ENCODE measurements at regions not wholly inside any gene's neighbourhood (a gene's known extent, or its start where the extent isn't known, plus 50 kb on each side); places are given as distances from the start of the nearest gene placed in this dataset.

- no peaks in the 10 kb centered on the region for H3K36me3 ChIP-seq (ENCODE audit: control insufficient read depth in 2 of 2, insufficient read depth in 2 of 2, low read length in 2 of 2)
- H3K27me3 ChIP-seq (ENCODE audit: control insufficient read depth in 1 of 2, insufficient read depth in 2 of 2, low read length in 2 of 2): no peaks in the 10 kb centered on the region
- H3K9ac ChIP-seq (ENCODE audit: low read length in 2 of 2): no peak overlapping the region
- H3K4me3 ChIP-seq (ENCODE audit: low read length in 2 of 2): no peak overlapping the region
- H3K9me3 ChIP-seq (ENCODE audit: control insufficient read depth in 2 of 2, low read length in 2 of 2): peaks cover 0 to 3% of the 10 kb centered on the region in 2 donors
- no peaks in the 10 kb centered on the region for H3K4me1 ChIP-seq (ENCODE audit: control insufficient read depth, insufficient read depth, low read length)
- H3K27ac ChIP-seq (ENCODE audit: low read length): no peak overlapping the region
Measured at GRCh38 chr2:136393514-136393913, 275.6 kb upstream of the CXCR4 start.

- Histone ChIP-seq H3K4me3 (ENCODE audit: low read length in 2 of 2) (no peak overlapping the region), H3K9me3 (ENCODE audit: control insufficient read depth in 2 of 2, low read length in 2 of 2) (peaks cover 0 to 3% of the 10 kb centered on the region in 2 donors), H3K4me1 (ENCODE audit: control insufficient read depth, insufficient read depth, low read length) (no peaks in the 10 kb centered on the region), H3K27ac (ENCODE audit: low read length) (no peak overlapping the region), H3K27me3 (ENCODE audit: control insufficient read depth in 1 of 2, insufficient read depth in 2 of 2, low read length in 2 of 2) (no peaks in the 10 kb centered on the region), H3K36me3 (ENCODE audit: control insufficient read depth in 2 of 2, insufficient read depth in 2 of 2, low read length in 2 of 2) (no peaks in the 10 kb centered on the region), H3K9ac (ENCODE audit: low read length in 2 of 2) (no peak overlapping the region)
Measured at GRCh38 chr2:136392897-136393505, 275.1 kb upstream of the CXCR4 start.

- no peak overlapping the region for H3K4me3 ChIP-seq (ENCODE audit: low read length in 2 of 2)
- H3K9me3 ChIP-seq (ENCODE audit: control insufficient read depth in 2 of 2, low read length in 2 of 2): peaks cover 0 to 3% of the 10 kb centered on the region in 2 donors
- H3K36me3 ChIP-seq (ENCODE audit: control insufficient read depth in 2 of 2, insufficient read depth in 2 of 2, low read length in 2 of 2): no peaks in the 10 kb centered on the region
- no peak overlapping the region for H3K27ac ChIP-seq (ENCODE audit: low read length)
- H3K4me1 ChIP-seq (ENCODE audit: control insufficient read depth, insufficient read depth, low read length): peaks cover 2% of the 10 kb centered on the region
- H3K9ac ChIP-seq (ENCODE audit: low read length in 2 of 2): no peak overlapping the region
- H3K27me3 ChIP-seq (ENCODE audit: control insufficient read depth in 1 of 2, insufficient read depth in 2 of 2, low read length in 2 of 2): no peaks in the 10 kb centered on the region
Measured at GRCh38 chr2:136389809-136390208, 271.9 kb upstream of the CXCR4 start.

DNA sequence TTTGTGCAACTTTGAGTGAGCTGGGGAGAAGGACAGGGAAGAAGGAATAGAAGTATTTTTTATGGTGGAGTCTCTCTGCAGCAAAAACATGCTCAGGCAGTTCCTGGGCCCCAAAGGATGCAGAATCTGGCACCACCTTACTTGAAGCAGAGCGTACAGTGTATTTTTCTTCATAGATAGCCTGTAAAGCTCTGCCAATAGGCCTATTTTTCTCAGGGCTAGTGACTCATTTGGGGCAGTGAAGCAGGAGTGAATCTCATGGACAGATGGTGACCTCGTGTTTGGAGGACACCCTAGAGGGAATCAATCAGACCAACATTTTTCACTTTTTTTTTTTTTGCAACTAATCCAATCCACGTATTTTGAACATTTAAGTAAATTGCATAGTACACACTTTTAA lies 268.1 kb upstream of the CXCR4 start:
- Histone ChIP-seq H3K36me3 (ENCODE audit: control insufficient read depth in 2 of 2, insufficient read depth in 2 of 2, low read length in 2 of 2) (no peaks in the 10 kb centered on the region), H3K27ac (ENCODE audit: low read length) (no peak overlapping the region), H3K4me3 (ENCODE audit: low read length in 2 of 2) (no peak overlapping the region), H3K9ac (ENCODE audit: low read length in 2 of 2) (no peak overlapping the region), H3K4me1 (ENCODE audit: control insufficient read depth, insufficient read depth, low read length) (peaks cover 2% of the 10 kb centered on the region), H3K9me3 (ENCODE audit: control insufficient read depth in 2 of 2, low read length in 2 of 2) (peaks cover 0 to 3% of the 10 kb centered on the region in 2 donors), H3K27me3 (ENCODE audit: control insufficient read depth in 1 of 2, insufficient read depth in 2 of 2, low read length in 2 of 2) (no peaks in the 10 kb centered on the region)

- H3K27ac ChIP-seq (ENCODE audit: low read length): no peak overlapping the region
- peaks cover 2% of the 10 kb centered on the region for H3K4me1 ChIP-seq (ENCODE audit: control insufficient read depth, insufficient read depth, low read length)
- no peak overlapping the region for H3K4me3 ChIP-seq (ENCODE audit: low read length in 2 of 2)
Measured at GRCh38 chr2:136384531-136385303, 266.8 kb upstream of the CXCR4 start.

GRCh38 chr2:136383167-136383566 lies 265.2 kb upstream of the CXCR4 start:
- H3K4me1 ChIP-seq (ENCODE audit: control insufficient read depth, insufficient read depth, low read length): peaks cover 2% of the 10 kb centered on the region
- no peaks in the 10 kb centered on the region for H3K27me3 ChIP-seq (ENCODE audit: control insufficient read depth in 1 of 2, insufficient read depth in 2 of 2, low read length in 2 of 2)
- no peak overlapping the region for H3K27ac ChIP-seq (ENCODE audit: low read length)
- H3K9me3 ChIP-seq (ENCODE audit: control insufficient read depth in 2 of 2, low read length in 2 of 2): no peaks in the 10 kb centered on the region
- H3K4me3 ChIP-seq (ENCODE audit: low read length in 2 of 2): no peak overlapping the region
- H3K36me3 ChIP-seq (ENCODE audit: control insufficient read depth in 2 of 2, insufficient read depth in 2 of 2, low read length in 2 of 2): no peaks in the 10 kb centered on the region
- no peak overlapping the region for H3K9ac ChIP-seq (ENCODE audit: low read length in 2 of 2)

More at GRCh38 chr2:136384531-136385303, 266.8 kb upstream of the CXCR4 start:
- Histone ChIP-seq H3K9ac (ENCODE audit: low read length in 2 of 2) (no peak overlapping the region), H3K27me3 (ENCODE audit: control insufficient read depth in 1 of 2, insufficient read depth in 2 of 2, low read length in 2 of 2) (no peaks in the 10 kb centered on the region), H3K36me3 (ENCODE audit: control insufficient read depth in 2 of 2, insufficient read depth in 2 of 2, low read length in 2 of 2) (no peaks in the 10 kb centered on the region), H3K9me3 (ENCODE audit: control insufficient read depth in 2 of 2, low read length in 2 of 2) (peaks cover 0 to 1% of the 10 kb centered on the region in 2 donors)

- Histone ChIP-seq H3K4me3 (ENCODE audit: low read length in 2 of 2) (no peak overlapping the region), H3K36me3 (ENCODE audit: control insufficient read depth in 2 of 2, insufficient read depth in 2 of 2, low read length in 2 of 2) (no peaks in the 10 kb centered on the region), H3K27ac (ENCODE audit: low read length) (no peak overlapping the region), H3K9me3 (ENCODE audit: control insufficient read depth in 2 of 2, low read length in 2 of 2) (no peaks in the 10 kb centered on the region), H3K4me1 (ENCODE audit: control insufficient read depth, insufficient read depth, low read length) (peaks cover 2% of the 10 kb centered on the region), H3K9ac (ENCODE audit: low read length in 2 of 2) (no peak overlapping the region), H3K27me3 (ENCODE audit: control insufficient read depth in 1 of 2, insufficient read depth in 2 of 2, low read length in 2 of 2) (no peaks in the 10 kb centered on the region)
Measured at GRCh38 chr2:136381722-136382633, 264.0 kb upstream of the CXCR4 start.

GRCh38 chr2:136381245-136381644 lies 263.3 kb upstream of the CXCR4 start:
- H3K27me3 ChIP-seq (ENCODE audit: control insufficient read depth in 1 of 2, insufficient read depth in 2 of 2, low read length in 2 of 2): no peaks in the 10 kb centered on the region
- no peak overlapping the region for H3K4me3 ChIP-seq (ENCODE audit: low read length in 2 of 2)
- no peak overlapping the region for H3K27ac ChIP-seq (ENCODE audit: low read length)
- H3K9ac ChIP-seq (ENCODE audit: low read length in 2 of 2): no peak overlapping the region
- no peaks in the 10 kb centered on the region for H3K9me3 ChIP-seq (ENCODE audit: control insufficient read depth in 2 of 2, low read length in 2 of 2)
- H3K36me3 ChIP-seq (ENCODE audit: control insufficient read depth in 2 of 2, insufficient read depth in 2 of 2, low read length in 2 of 2): no peaks in the 10 kb centered on the region
- H3K4me1 ChIP-seq (ENCODE audit: control insufficient read depth, insufficient read depth, low read length): peaks cover 2% of the 10 kb centered on the region

DNA sequence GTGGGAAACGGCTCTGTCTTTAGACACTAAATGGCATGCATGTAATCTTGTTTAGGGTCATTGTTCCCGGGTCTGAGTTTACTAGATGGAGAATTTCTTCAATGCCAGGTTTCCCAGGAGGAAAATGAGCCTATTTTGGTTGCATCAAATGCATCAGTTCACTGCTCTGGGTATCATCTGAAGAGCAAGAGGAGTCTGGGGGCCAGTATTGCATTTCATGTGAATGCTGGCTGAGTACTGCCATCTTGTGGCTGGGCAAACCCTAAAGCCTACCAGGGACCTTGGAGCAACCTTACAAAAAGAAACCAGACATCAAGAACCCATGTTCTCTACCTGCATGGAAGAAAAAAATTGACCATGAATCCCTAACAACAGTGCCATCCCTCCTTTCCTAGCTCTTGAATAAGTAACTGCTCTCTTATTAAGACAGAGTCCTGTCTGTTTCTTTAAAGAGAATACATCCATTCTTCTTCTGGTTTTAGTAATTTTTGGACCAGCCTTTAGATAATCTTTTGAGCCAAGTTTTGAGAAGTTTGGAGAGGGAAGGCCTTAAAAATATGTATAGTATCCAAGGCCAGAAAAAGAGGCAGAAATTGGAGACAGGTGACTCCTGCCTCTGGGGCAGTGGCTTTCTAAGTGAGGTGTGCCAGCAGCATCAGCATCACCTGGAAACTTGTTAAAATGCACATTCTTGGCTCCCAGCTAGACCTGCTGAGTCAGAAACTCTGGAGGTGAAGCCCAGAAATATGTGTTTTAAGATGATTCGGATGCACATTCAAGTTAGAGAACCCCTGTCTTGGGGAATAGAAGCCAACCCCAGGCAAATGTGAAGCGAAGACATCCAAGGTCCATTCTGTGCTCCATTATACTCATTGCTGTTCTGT lies 261.0 kb upstream of the CXCR4 start:
- Histone ChIP-seq H3K9ac (ENCODE audit: low read length in 2 of 2) (no peak overlapping the region), H3K4me1 (ENCODE audit: control insufficient read depth, insufficient read depth, low read length) (no peaks in the 10 kb centered on the region), H3K27ac (ENCODE audit: low read length) (no peak overlapping the region), H3K27me3 (ENCODE audit: control insufficient read depth in 1 of 2, insufficient read depth in 2 of 2, low read length in 2 of 2) (no peaks in the 10 kb centered on the region), H3K4me3 (ENCODE audit: low read length in 2 of 2) (no peak overlapping the region), H3K36me3 (ENCODE audit: control insufficient read depth in 2 of 2, insufficient read depth in 2 of 2, low read length in 2 of 2) (no peaks in the 10 kb centered on the region), H3K9me3 (ENCODE audit: control insufficient read depth in 2 of 2, low read length in 2 of 2) (no peaks in the 10 kb centered on the region)

Measured in stomach smooth muscle (tissue), 2 donors.